Central memory CD4-positive, alpha-beta T cell (primary cell): ENCODE measurements at regions not wholly inside any gene's neighbourhood (a gene's known extent, or its start where the extent isn't known, plus 50 kb on each side); places are given as distances from the start of the nearest gene placed in this dataset.
"Not testable (repeated sequence)": the region's sequence is repeated elsewhere in the genome, so short reads cannot be mapped to it uniquely, and the experiment has no call there.

Experiments used
- DNase-seq: peaks from one replicate; pipeline ENCODE4 v3.0.0; 2022

- DNase-seq: not testable (repeated sequence)
Observed at GRCh38 chr9:95391271-95391670, 73.8 kb upstream of the FANCC start.

GRCh38 chr9:95389373-95389772 is 71.9 kb upstream of the FANCC start:
- DNase-seq: no peak

GRCh38 chr9:95386843-95387242 is 69.3 kb upstream of the FANCC start:
- DNase-seq: no peak

- no peak for DNase-seq
Observed at GRCh38 chr9:95385521-95385920, 68.0 kb upstream of the FANCC start.

- DNase-seq: no peak
Observed at GRCh38 chr9:95383845-95384244, 66.3 kb upstream of the FANCC start.

- DNase-seq: no peak
Observed at GRCh38 chr9:95383185-95383676, 65.7 kb upstream of the FANCC start.

GRCh38 chr9:95382433-95382832 is 64.9 kb upstream of the FANCC start:
- DNase-seq: no peak

- DNase-seq: no peak
Observed at GRCh38 chr9:95381221-95381620, 63.7 kb upstream of the FANCC start.

- DNase-seq: peak; percentile 19
Observed at GRCh38 chr9:95379630-95380029, 62.1 kb upstream of the FANCC start.

GRCh38 chr9:95373782-95374487 is 56.4 kb upstream of the FANCC start:
- no peak for DNase-seq

GRCh38 chr9:95373069-95373681 is 55.7 kb upstream of the FANCC start:
- no peak for DNase-seq

GRCh38 chr9:95370064-95370463 is 52.6 kb upstream of the FANCC start:
- DNase-seq: no peak

GRCh38 chr9:95368377-95369160 is 51.1 kb upstream of the FANCC start:
- no peak for DNase-seq
